Mesenchymal stem cell (in vitro differentiated cells and primary cell): ENCODE measurements at regions not wholly inside any gene's neighbourhood (a gene's known extent, or its start where the extent isn't known, plus 50 kb on each side); places are given as distances from the start of the nearest gene placed in this dataset.

Source experiments
- DNase-seq: peaks from one replicate; pipeline ENCODE4 v3.0.0-alpha.2; 2013
- H2AFZ ChIP-seq: one replicate; pipeline ENCODE4 v1.6.1; 2013; ENCODE audit warnings: low read depth, mild to moderate bottlenecking, control low read depth, inconsistent platforms, low read length, moderate library complexity
- H2AK5ac ChIP-seq: 2 replicates; pipeline ENCODE4 v1.6.1; 2013; ENCODE audit warnings: low read length, moderate library complexity, mild to moderate bottlenecking, inconsistent platforms; ENCODE audit not compliant: severe bottlenecking
- H2BK120ac ChIP-seq: one replicate; pipeline ENCODE4 v1.6.1; 2013; ENCODE audit warnings: low read depth, mild to moderate bottlenecking, inconsistent platforms, low read length, moderate library complexity
- H2BK12ac ChIP-seq, 2 experiments: one replicate each; pipeline ENCODE4 v1.6.1; 2013; ENCODE audit warnings: inconsistent platforms in 2 of 2, low read length in 2 of 2, mild to moderate bottlenecking in 2 of 2, moderate library complexity in 2 of 2, control low read depth in 1 of 2
- H2BK15ac ChIP-seq: one replicate; pipeline ENCODE4 v1.6.1; 2013; ENCODE audit warnings: mild to moderate bottlenecking, low read depth, inconsistent platforms; ENCODE audit not compliant: poor library complexity, severe bottlenecking
- H2BK5ac ChIP-seq: 2 replicates; pipeline ENCODE4 v1.6.1; 2013; ENCODE audit warnings: low read depth, mild to moderate bottlenecking, low read length, control low read depth, inconsistent platforms; ENCODE audit not compliant: poor library complexity, severe bottlenecking
- H3K14ac ChIP-seq, 2 experiments: one replicate each; pipeline ENCODE4 v1.6.1; 2013; ENCODE audit warnings: inconsistent platforms in 2 of 2, low read length in 2 of 2, control low read depth in 1 of 2, mild to moderate bottlenecking in 1 of 2, moderate library complexity in 1 of 2
- H3K18ac ChIP-seq, 2 experiments: one replicate each; pipeline ENCODE4 v1.6.1; 2013; ENCODE audit warnings: inconsistent platforms in 2 of 2, low read length in 2 of 2, control low read depth in 1 of 2, low read depth in 1 of 2, mild to moderate bottlenecking in 1 of 2
- H3K23ac ChIP-seq, 2 experiments: one replicate each; pipeline ENCODE4 v1.6.1; 2013; ENCODE audit warnings: inconsistent platforms in 2 of 2, low read length in 2 of 2, mild to moderate bottlenecking in 2 of 2, moderate library complexity in 2 of 2, control low read depth in 1 of 2
- H3K27ac ChIP-seq: 2 replicates; pipeline ENCODE4 v1.5.1; 2013; ENCODE audit warnings: mild to moderate bottlenecking, moderate library complexity, low read length, control low read depth, inconsistent platforms; ENCODE audit not compliant: poor library complexity, severe bottlenecking
- H3K27me3 ChIP-seq, 2 experiments: 2 replicates each; pipeline versions ENCODE4 v1.6.1 to v1.7.0; 2013; ENCODE audit warnings: low read length in 2 of 2, mild to moderate bottlenecking in 2 of 2, moderate library complexity in 2 of 2, control low read depth in 1 of 2, inconsistent platforms in 1 of 2; ENCODE audit not compliant: control insufficient read depth in 1 of 2, insufficient read depth in 1 of 2
- H3K36me3 ChIP-seq, 2 experiments: 2 replicates each; pipeline versions ENCODE4 v1.6.1 to v1.7.0; 2013; ENCODE audit warnings: low read length in 2 of 2, control low read depth in 1 of 2, inconsistent platforms in 1 of 2, low read depth in 1 of 2, mild to moderate bottlenecking in 1 of 2; ENCODE audit not compliant: insufficient read depth in 2 of 2, control insufficient read depth in 1 of 2
- H3K4ac ChIP-seq, 2 experiments: one replicate each; pipeline ENCODE4 v1.6.1; 2013; ENCODE audit warnings: inconsistent platforms in 2 of 2, low read length in 2 of 2, mild to moderate bottlenecking in 2 of 2, moderate library complexity in 2 of 2, control low read depth in 1 of 2, low read depth in 1 of 2
- H3K4me1 ChIP-seq: 2 replicates; pipeline ENCODE4 v1.6.1; 2013; ENCODE audit warnings: low read depth, low read length, control low read depth; ENCODE audit not compliant: control insufficient read depth, insufficient read depth
- H3K4me2 ChIP-seq: 2 replicates; pipeline ENCODE4 v1.6.1; 2013; ENCODE audit warnings: low read length, mild to moderate bottlenecking, inconsistent platforms; ENCODE audit not compliant: poor library complexity, severe bottlenecking
- H3K4me3 ChIP-seq, 2 experiments: 2 replicates each; pipeline versions ENCODE4 v1.5.1 to v1.7.0; 2013; ENCODE audit warnings: low read length in 2 of 2, mild to moderate bottlenecking in 2 of 2, control low read depth in 1 of 2, low read depth in 1 of 2; ENCODE audit not compliant: insufficient read depth in 1 of 2
- H3K79me1 ChIP-seq: replicated peaks from 2 replicates; pipeline ENCODE4 v1.6.1; 2013; ENCODE audit warnings: mild to moderate bottlenecking, control low read depth, low read length, inconsistent platforms; ENCODE audit not compliant: poor library complexity, severe bottlenecking
- H3K9ac ChIP-seq: 2 replicates; pipeline ENCODE4 v1.7.0; 2013; ENCODE audit warnings: mild to moderate bottlenecking, low read length, moderate library complexity
- H3K9me3 ChIP-seq: 2 replicates; pipeline ENCODE4 v1.7.0; 2013; ENCODE audit warnings: mild to moderate bottlenecking, low read length; ENCODE audit not compliant: control insufficient read depth
- H4K8ac ChIP-seq: one replicate; pipeline ENCODE4 v1.6.1; 2013; ENCODE audit warnings: inconsistent platforms, mild to moderate bottlenecking, low read length, moderate library complexity
- H4K91ac ChIP-seq: one replicate; pipeline ENCODE4 v1.6.1; 2013; ENCODE audit warnings: mild to moderate bottlenecking, low read length, inconsistent platforms
- whole genome bisulfite sequencing: methylation state at CpG from one replicate; pipeline ENCODE4 v1.1.7; 2013; ENCODE audit warnings: mixed read lengths; 5-methylcytosine and 5-hydroxymethylcytosine counted together

GRCh38 chr10:59582780-59583179, 126.9 kb downstream of the SLC16A9 start:
- Histone ChIP-seq H3K9ac (no peak overlapping the region), H3K4me1 (no peaks in the 10 kb centered on the region), H3K27ac (no peak overlapping the region), H4K91ac (no peak overlapping the region), H2AFZ (no peak overlapping the region), H3K4me3 (no peak overlapping the region), H3K4me2 (no peak overlapping the region), H3K79me1 (no peaks in the 10 kb centered on the region), H2AK5ac (no peak overlapping the region), H3K9me3 (no peaks in the 10 kb centered on the region), H2BK12ac (no peak overlapping the region), H3K23ac (no peak overlapping the region), H2BK15ac (no peak overlapping the region), H2BK5ac (no peak overlapping the region), H3K14ac (no peak overlapping the region), H3K36me3 (no peaks in the 10 kb centered on the region), H3K4ac (no peak overlapping the region), H4K8ac (no peak overlapping the region), H3K27me3 (peaks cover 0 to 14% of the 10 kb centered on the region in 2 experiments), H2BK120ac (no peak overlapping the region), H3K18ac (no peak overlapping the region)
- DNase-seq, result no peak
- WGBS, result 100% methylated on average over 3 of the region's 3 CpGs

- H3K4me3 ChIP-seq, result no peak overlapping the region
- H2BK120ac ChIP-seq, result no peak overlapping the region
- no peak overlapping the region for H4K8ac ChIP-seq
- no peak overlapping the region for H3K23ac ChIP-seq
- no peak overlapping the region for H2BK15ac ChIP-seq
- no peak overlapping the region for H4K91ac ChIP-seq
- H3K18ac ChIP-seq, result no peak overlapping the region
- H3K27me3 ChIP-seq, result peaks cover 0 to 17% of the 10 kb centered on the region in 2 experiments
- H3K4me2 ChIP-seq, result no peak overlapping the region
- no peak for DNase-seq
- no peak overlapping the region for H2BK12ac ChIP-seq
- H3K9me3 ChIP-seq, result no peaks in the 10 kb centered on the region
- no peaks in the 10 kb centered on the region for H3K79me1 ChIP-seq
- H3K36me3 ChIP-seq, result no peaks in the 10 kb centered on the region
- no peak overlapping the region for H2AK5ac ChIP-seq
- H3K9ac ChIP-seq, result peak overlapping the region; percentile 17
- no peak overlapping the region for H3K4ac ChIP-seq
- 77% methylated on average over 3 of the region's 3 CpGs for WGBS
- H3K14ac ChIP-seq, result no peak overlapping the region
- no peak overlapping the region for H2AFZ ChIP-seq
- H2BK5ac ChIP-seq, result no peak overlapping the region
- no peaks in the 10 kb centered on the region for H3K4me1 ChIP-seq
- no peak overlapping the region for H3K27ac ChIP-seq
Observed at GRCh38 chr10:59582058-59582457, 127.6 kb downstream of the SLC16A9 start.

- H3K18ac ChIP-seq, result peak overlapping the region in 1 of 2 experiments; percentile 61
- no peak overlapping the region for H2AFZ ChIP-seq
- no peaks in the 10 kb centered on the region for H3K4me1 ChIP-seq
- no peak overlapping the region for H2BK120ac ChIP-seq
- no peak overlapping the region for H3K23ac ChIP-seq
- H4K8ac ChIP-seq, result no peak overlapping the region
- H3K27ac ChIP-seq, result no peak overlapping the region
- H3K14ac ChIP-seq, result no peak overlapping the region
- H2BK15ac ChIP-seq, result no peak overlapping the region
- no peak overlapping the region for H2BK5ac ChIP-seq
- peak overlapping the region in 1 of 2 experiments; percentile 15 for H3K4ac ChIP-seq
- 35% methylated on average over 2 of the region's 3 CpGs for WGBS
- H2BK12ac ChIP-seq, result no peak overlapping the region
- H3K4me2 ChIP-seq, result no peak overlapping the region
- no peak overlapping the region for H3K9ac ChIP-seq
- DNase-seq, result peak; percentile 54
- peaks cover 0 to 20% of the 10 kb centered on the region in 2 experiments for H3K27me3 ChIP-seq
- no peaks in the 10 kb centered on the region for H3K79me1 ChIP-seq
- no peaks in the 10 kb centered on the region for H3K9me3 ChIP-seq
- H2AK5ac ChIP-seq, result no peak overlapping the region
- H4K91ac ChIP-seq, result no peak overlapping the region
- H3K4me3 ChIP-seq, result no peak overlapping the region
- no peaks in the 10 kb centered on the region for H3K36me3 ChIP-seq
Observed at GRCh38 chr10:59580026-59580863, 129.4 kb downstream of the SLC16A9 start.

- H3K9me3 ChIP-seq, result no peaks in the 10 kb centered on the region
- no peak overlapping the region for H2AK5ac ChIP-seq
- H2BK5ac ChIP-seq, result no peak overlapping the region
- peak overlapping the region in 1 of 2 experiments; percentile 71 for H2BK12ac ChIP-seq
- H2BK120ac ChIP-seq, result no peak overlapping the region
- no peak overlapping the region for H4K91ac ChIP-seq
- H3K4me1 ChIP-seq, result no peaks in the 10 kb centered on the region
- no peak overlapping the region for H3K4me2 ChIP-seq
- H3K27ac ChIP-seq, result no peak overlapping the region
- no peak overlapping the region for H3K23ac ChIP-seq
- peak overlapping the region in 1 of 2 experiments; percentile 28 for H3K14ac ChIP-seq
- no peaks in the 10 kb centered on the region for H3K36me3 ChIP-seq
- peak overlapping the region; percentile 52 to 66 for H3K18ac ChIP-seq
- DNase-seq, result no peak
- WGBS, result 95% methylated on average over 4 of the region's 4 CpGs
- no peak overlapping the region for H2BK15ac ChIP-seq
- no peaks in the 10 kb centered on the region for H3K79me1 ChIP-seq
- peak overlapping the region in 1 of 2 experiments; percentile 67 for H3K4ac ChIP-seq
- H3K9ac ChIP-seq, result no peak overlapping the region
- peak overlapping the region; percentile 4 for H4K8ac ChIP-seq
- H3K27me3 ChIP-seq, result peaks cover 0 to 20% of the 10 kb centered on the region in 2 experiments
- H3K4me3 ChIP-seq, result no peak overlapping the region
- no peak overlapping the region for H2AFZ ChIP-seq
Observed at GRCh38 chr10:59578741-59579140, 130.9 kb downstream of the SLC16A9 start.
